Right lobe of liver (tissue), 4 donors: ENCODE measurements at regions not wholly inside any gene's neighbourhood (a gene's known extent, or its start where the extent isn't known, plus 50 kb on each side); places are given as distances from the start of the nearest gene placed in this dataset.

ENCODE experiments used
- POLR2A ChIP-seq: fragments of 450-650 bp; IDR thresholded peaks from one replicate; pipeline ENCODE4 v1.6.1; 2017; ENCODE audit warnings: antibody characterized with exemption, mild to moderate bottlenecking
- TF ChIP-seq, protein P1 (sequence below), 4 donors: fragments of 200-600 bp in 3 of 4; fragments of 450-650 bp in 1 of 4; IDR thresholded peaks; one replicate each; pipeline versions ENCODE4 v1.5.1 to v1.8.0; 2016 to 2022; ENCODE audit warnings: antibody characterized with exemption in 4 of 4, mild to moderate bottlenecking in 2 of 4
- donor health status: DM: no; HTN: no; CAD: no.
- donor health status: DM: no; HTN: no; CAD: no.
- donor health status: DM: no; HTN: yes; CAD: no.

DNA sequence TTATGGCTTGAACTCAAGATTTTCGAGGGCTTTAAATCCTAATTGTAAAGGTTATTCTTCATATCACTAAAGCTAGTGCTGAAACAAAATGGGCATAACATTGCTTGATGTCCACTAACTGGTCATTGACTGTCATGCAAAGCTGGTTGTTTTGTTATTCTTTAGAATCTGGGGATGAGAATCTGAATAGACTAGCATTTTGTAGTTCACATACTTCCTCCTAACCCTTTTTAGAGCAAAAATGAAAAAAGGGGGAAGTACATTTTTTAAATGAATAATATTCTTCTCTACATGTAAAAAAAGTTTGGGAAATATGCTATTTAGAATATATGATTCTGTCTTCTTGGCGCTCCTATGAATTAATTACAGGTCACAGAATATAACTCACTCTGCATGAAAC is 72.2 kb upstream of the HMCN1 start:
- no peak for TF ChIP-seq POLR2A
- TF ChIP-seq, protein P1, sequence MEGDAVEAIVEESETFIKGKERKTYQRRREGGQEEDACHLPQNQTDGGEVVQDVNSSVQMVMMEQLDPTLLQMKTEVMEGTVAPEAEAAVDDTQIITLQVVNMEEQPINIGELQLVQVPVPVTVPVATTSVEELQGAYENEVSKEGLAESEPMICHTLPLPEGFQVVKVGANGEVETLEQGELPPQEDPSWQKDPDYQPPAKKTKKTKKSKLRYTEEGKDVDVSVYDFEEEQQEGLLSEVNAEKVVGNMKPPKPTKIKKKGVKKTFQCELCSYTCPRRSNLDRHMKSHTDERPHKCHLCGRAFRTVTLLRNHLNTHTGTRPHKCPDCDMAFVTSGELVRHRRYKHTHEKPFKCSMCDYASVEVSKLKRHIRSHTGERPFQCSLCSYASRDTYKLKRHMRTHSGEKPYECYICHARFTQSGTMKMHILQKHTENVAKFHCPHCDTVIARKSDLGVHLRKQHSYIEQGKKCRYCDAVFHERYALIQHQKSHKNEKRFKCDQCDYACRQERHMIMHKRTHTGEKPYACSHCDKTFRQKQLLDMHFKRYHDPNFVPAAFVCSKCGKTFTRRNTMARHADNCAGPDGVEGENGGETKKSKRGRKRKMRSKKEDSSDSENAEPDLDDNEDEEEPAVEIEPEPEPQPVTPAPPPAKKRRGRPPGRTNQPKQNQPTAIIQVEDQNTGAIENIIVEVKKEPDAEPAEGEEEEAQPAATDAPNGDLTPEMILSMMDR (IDR thresholded peaks at IDR 0.05), result no peak
